ENCODE measurements at regions not wholly inside any gene's neighbourhood (a gene's known extent, or its start where the extent isn't known, plus 50 kb on each side); places are given as distances from the start of the nearest gene placed in this dataset.
"Not testable (repeated sequence)": the region's sequence is repeated elsewhere in the genome, so short reads cannot be mapped to it uniquely, and the experiment has no call there.

- Histone ChIP-seq H3K9me3 (ENCODE audit: severe bottlenecking) (no peaks in the 10 kb centered on the region), H3K27ac (no peak overlapping the region), H3K27me3 (ENCODE audit: insufficient read depth, low read depth, severe bottlenecking) (no peaks in the 10 kb centered on the region), H3K36me3 (no peaks in the 10 kb centered on the region), H3K4me3 (ENCODE audit: low read depth, low read length) (no peak overlapping the region)
- TF ChIP-seq, protein P1, sequence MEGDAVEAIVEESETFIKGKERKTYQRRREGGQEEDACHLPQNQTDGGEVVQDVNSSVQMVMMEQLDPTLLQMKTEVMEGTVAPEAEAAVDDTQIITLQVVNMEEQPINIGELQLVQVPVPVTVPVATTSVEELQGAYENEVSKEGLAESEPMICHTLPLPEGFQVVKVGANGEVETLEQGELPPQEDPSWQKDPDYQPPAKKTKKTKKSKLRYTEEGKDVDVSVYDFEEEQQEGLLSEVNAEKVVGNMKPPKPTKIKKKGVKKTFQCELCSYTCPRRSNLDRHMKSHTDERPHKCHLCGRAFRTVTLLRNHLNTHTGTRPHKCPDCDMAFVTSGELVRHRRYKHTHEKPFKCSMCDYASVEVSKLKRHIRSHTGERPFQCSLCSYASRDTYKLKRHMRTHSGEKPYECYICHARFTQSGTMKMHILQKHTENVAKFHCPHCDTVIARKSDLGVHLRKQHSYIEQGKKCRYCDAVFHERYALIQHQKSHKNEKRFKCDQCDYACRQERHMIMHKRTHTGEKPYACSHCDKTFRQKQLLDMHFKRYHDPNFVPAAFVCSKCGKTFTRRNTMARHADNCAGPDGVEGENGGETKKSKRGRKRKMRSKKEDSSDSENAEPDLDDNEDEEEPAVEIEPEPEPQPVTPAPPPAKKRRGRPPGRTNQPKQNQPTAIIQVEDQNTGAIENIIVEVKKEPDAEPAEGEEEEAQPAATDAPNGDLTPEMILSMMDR (IDR thresholded peaks at IDR 0.05; ENCODE audit: low read depth, low read length), result no peak
- no peak for DNase-seq
Observed at GRCh38 chr2:193103064-193103463, 908.3 kb upstream of the TMEFF2 start.

DNA sequence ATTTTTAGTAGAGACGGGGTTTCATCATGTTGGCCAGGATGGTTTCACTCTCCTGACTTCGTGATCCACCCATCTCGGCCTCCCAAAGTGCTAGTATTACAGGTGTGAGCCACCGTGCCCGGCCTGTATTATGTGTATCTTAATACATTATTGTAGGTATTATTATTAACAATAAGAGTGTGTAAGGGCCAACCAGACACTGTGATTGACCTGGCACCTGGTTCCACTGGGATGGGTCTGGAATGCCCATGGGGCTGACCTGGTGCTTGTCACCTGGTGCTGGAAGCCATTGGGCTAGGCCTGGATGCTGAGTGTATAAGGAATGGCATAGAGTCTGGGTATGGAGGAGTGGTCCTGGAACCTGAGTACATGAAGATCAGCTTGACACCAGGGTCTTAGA is 906.9 kb upstream of the TMEFF2 start:
- Histone ChIP-seq H3K27ac (no peak overlapping the region), H3K4me3 (ENCODE audit: low read depth, low read length) (no peak overlapping the region), H3K36me3 (no peaks in the 10 kb centered on the region), H3K27me3 (ENCODE audit: insufficient read depth, low read depth, severe bottlenecking) (no peaks in the 10 kb centered on the region), H3K9me3 (ENCODE audit: severe bottlenecking) (no peaks in the 10 kb centered on the region)
- TF ChIP-seq, protein P1 (IDR thresholded peaks at IDR 0.05; ENCODE audit: low read depth, low read length), result no peak
- DNase-seq, result no peak

- no peak overlapping the region for H3K27ac ChIP-seq
- H3K27me3 ChIP-seq (ENCODE audit: insufficient read depth, low read depth, severe bottlenecking), result no peaks in the 10 kb centered on the region
- H3K4me3 ChIP-seq (ENCODE audit: low read depth, low read length), result no peak overlapping the region
- TF ChIP-seq, protein P1 (IDR thresholded peaks at IDR 0.05; ENCODE audit: low read depth, low read length), result no peak
- no peaks in the 10 kb centered on the region for H3K36me3 ChIP-seq
- DNase-seq, result no peak
- H3K9me3 ChIP-seq (ENCODE audit: severe bottlenecking), result no peaks in the 10 kb centered on the region
Observed at GRCh38 chr2:193088026-193088425, 893.3 kb upstream of the TMEFF2 start.

- Histone ChIP-seq H3K36me3 (no peaks in the 10 kb centered on the region), H3K9me3 (ENCODE audit: severe bottlenecking) (no peaks in the 10 kb centered on the region), H3K4me3 (ENCODE audit: low read depth, low read length) (no peak overlapping the region), H3K27me3 (ENCODE audit: insufficient read depth, low read depth, severe bottlenecking) (no peaks in the 10 kb centered on the region), H3K27ac (no peak overlapping the region)
- DNase-seq, result no peak
- TF ChIP-seq, protein P1 (IDR thresholded peaks at IDR 0.05; ENCODE audit: low read depth, low read length), result no peak
Observed at GRCh38 chr2:193076995-193077394, 882.3 kb upstream of the TMEFF2 start.

DNA sequence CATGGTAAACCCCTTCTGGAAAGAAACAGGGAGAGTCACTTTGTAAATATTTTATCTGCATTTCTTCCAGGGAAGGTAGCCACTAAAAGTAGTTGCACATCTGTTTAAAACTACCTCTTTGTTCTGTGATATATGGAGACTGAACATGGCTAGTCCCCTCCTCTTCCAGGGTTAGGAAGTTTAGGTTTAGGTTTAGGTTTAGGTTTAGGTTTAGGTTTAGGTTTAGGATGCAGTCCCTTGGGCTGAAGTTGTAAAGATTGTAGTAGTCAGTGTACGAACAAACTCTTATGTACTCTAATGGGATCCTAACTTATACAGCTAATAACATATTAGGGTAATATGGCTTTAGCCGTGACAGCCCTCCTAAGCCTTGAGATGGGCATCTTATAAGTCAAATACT is 880.2 kb upstream of the TMEFF2 start:
- no peak overlapping the region for H3K4me3 ChIP-seq (ENCODE audit: low read depth, low read length)
- H3K27ac ChIP-seq, result no peak overlapping the region
- TF ChIP-seq, protein P1 (IDR thresholded peaks at IDR 0.05; ENCODE audit: low read depth, low read length), result no peak

GRCh38 chr2:193072647-193073046 is 877.9 kb upstream of the TMEFF2 start:
- TF ChIP-seq, protein P1 (IDR thresholded peaks at IDR 0.05; ENCODE audit: low read depth, low read length), result no peak
- H3K27ac ChIP-seq, result no peak overlapping the region
- H3K9me3 ChIP-seq (ENCODE audit: severe bottlenecking), result no peaks in the 10 kb centered on the region
- H3K4me3 ChIP-seq (ENCODE audit: low read depth, low read length), result no peak overlapping the region
- no peaks in the 10 kb centered on the region for H3K27me3 ChIP-seq (ENCODE audit: insufficient read depth, low read depth, severe bottlenecking)
- DNase-seq, result no peak
- no peaks in the 10 kb centered on the region for H3K36me3 ChIP-seq

More for the DNA sequence above, 880.2 kb upstream of the TMEFF2 start:
- Histone ChIP-seq H3K36me3 (no peaks in the 10 kb centered on the region), H3K27me3 (ENCODE audit: insufficient read depth, low read depth, severe bottlenecking) (no peaks in the 10 kb centered on the region), H3K9me3 (ENCODE audit: severe bottlenecking) (no peaks in the 10 kb centered on the region)
- DNase-seq, result no peak

DNA sequence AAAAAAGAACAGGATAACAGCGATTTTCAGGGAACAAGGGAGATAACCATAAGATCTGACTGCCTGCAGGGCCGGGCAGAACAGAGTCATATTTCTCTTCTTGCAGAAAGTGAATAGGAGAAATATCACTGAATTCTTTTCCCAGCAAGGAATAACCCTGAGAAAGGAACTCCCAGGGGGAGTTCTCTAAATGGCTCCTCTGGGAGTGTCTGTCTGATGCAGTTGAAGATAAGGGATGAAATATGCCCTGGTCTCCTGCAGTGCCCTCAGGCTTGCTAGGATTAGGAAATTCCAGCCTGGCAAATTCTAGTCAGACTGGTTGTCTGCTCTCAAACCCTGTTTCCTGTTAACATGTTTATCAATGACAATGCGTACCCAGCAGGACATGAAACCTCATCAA is 830.8 kb upstream of the TMEFF2 start:
- not testable (repeated sequence) for H3K9me3 ChIP-seq (ENCODE audit: severe bottlenecking); H3K27ac ChIP-seq; H3K27me3 ChIP-seq (ENCODE audit: insufficient read depth, low read depth, severe bottlenecking); H3K36me3 ChIP-seq; DNase-seq; H3K4me3 ChIP-seq (ENCODE audit: low read depth, low read length)

Measured in WERI-Rb-1 (cell line).